Endothelial cell of umbilical vein (primary cell): ENCODE measurements at regions not wholly inside any gene's neighbourhood (a gene's known extent, or its start where the extent isn't known, plus 50 kb on each side); places are given as distances from the start of the nearest gene placed in this dataset.

Experiments used
- BruUV-seq: library from RNA; stranded (reverse); fragments of 400-500 nt; replicated peaks from 2 replicates; lab custom pipeline; 2021; lab: Mats Ljungman, UMichigan
- CTCF ChIA-PET: fragments of 300-600, 350-600 bp; sonication (Branson Sonifier 250); formaldehyde crosslinking; loops from one replicate; lab custom pipeline; 2021; ENCODE audit warnings: antibody characterized with exemption, inconsistent platforms; lab: Charles Lee
- POLR2A ChIA-PET: fragments of 300-600, 350-600 bp; sonication (Branson Sonifier 250); formaldehyde crosslinking; loops from one replicate; lab custom pipeline; 2021; ENCODE audit warnings: antibody characterized with exemption, inconsistent platforms; lab: Charles Lee
- DNase-seq: peaks from one replicate; pipeline ENCODE4 v3.0.0-alpha.2; 2011; ENCODE audit warnings: low read depth, low spot score
- FAIRE-seq: peaks from 2 replicates; lab custom pipeline; 2011; peaks lifted over from hg19 to GRCh38; lab: Jason Lieb, UNC
- H2AFZ ChIP-seq: 2 replicates; pipeline ENCODE4 v1.6.0; 2012; ENCODE audit warnings: low read depth, low read length, control low read depth, inconsistent platforms
- H3K27ac ChIP-seq: 2 replicates; pipeline ENCODE4 v1.5.1; 2011; ENCODE audit warnings: low read depth, mild to moderate bottlenecking, control low read depth, low read length, moderate library complexity; ENCODE audit not compliant: insufficient read depth
- H3K27me3 ChIP-seq, 2 experiments: 2 replicates each; pipeline versions ENCODE4 v1.6.0 to v1.6.1; 2011; ENCODE audit warnings: low read length in 2 of 2, mixed read lengths in 1 of 2; ENCODE audit not compliant: control insufficient read depth in 2 of 2, insufficient read depth in 2 of 2
- H3K36me3 ChIP-seq, 2 experiments: 2 replicates in 1 of 2; 3 replicates in 1 of 2; pipeline ENCODE4 v1.5.1; 2011; ENCODE audit warnings: low read length in 2 of 2, mild to moderate bottlenecking in 1 of 2, moderate library complexity in 1 of 2; ENCODE audit not compliant: control insufficient read depth in 2 of 2, insufficient read depth in 2 of 2; ENCODE audit errors: extremely low read depth in 1 of 2
- H3K4me1 ChIP-seq: 3 replicates; pipeline ENCODE4 v1.5.1; 2011; ENCODE audit warnings: mild to moderate bottlenecking, low read length; ENCODE audit not compliant: control insufficient read depth, insufficient read depth; ENCODE audit errors: extremely low read depth
- H3K4me2 ChIP-seq: 2 replicates; pipeline ENCODE4 v1.6.1; 2011; ENCODE audit warnings: low read length, control low read depth, mixed read lengths; ENCODE audit not compliant: insufficient read depth
- H3K4me3 ChIP-seq, 3 experiments: fragments of 200-600 bp in 1 of 3; sonication (generic), shearing (Covaris generic) in 1 of 3; replicated peaks in 1 of 3; 2 replicates each; pipeline ENCODE4 v1.5.1; 2011 to 2016; ENCODE audit warnings: control low read depth in 3 of 3, low read length in 3 of 3, mild to moderate bottlenecking in 2 of 3, inconsistent platforms in 1 of 3, low read depth in 1 of 3, moderate library complexity in 1 of 3; ENCODE audit not compliant: insufficient read depth in 1 of 3
- H3K79me2 ChIP-seq: 2 replicates; pipeline ENCODE4 v1.6.0; 2012; ENCODE audit warnings: low read length, inconsistent platforms; ENCODE audit not compliant: control insufficient read depth, insufficient read depth
- H3K9ac ChIP-seq: replicated peaks from 2 replicates; pipeline ENCODE3; 2011; ENCODE audit warnings: low read length, control low read depth; ENCODE audit not compliant: insufficient read depth; ENCODE audit errors: extremely low read depth
- H3K9me1 ChIP-seq: replicated peaks from 3 replicates; pipeline ENCODE4 v1.6.0; 2011; ENCODE audit warnings: mild to moderate bottlenecking, low read length; ENCODE audit not compliant: control insufficient read depth, insufficient read depth; ENCODE audit errors: extremely low read depth
- H3K9me3 ChIP-seq: replicated peaks from 2 replicates; pipeline ENCODE4 v1.5.1; 2012; ENCODE audit warnings: low read length, inconsistent platforms; ENCODE audit not compliant: control insufficient read depth, insufficient read depth
- H4K20me1 ChIP-seq: replicated peaks from 2 replicates; pipeline ENCODE3; 2011; ENCODE audit warnings: mild to moderate bottlenecking, low read length; ENCODE audit not compliant: control insufficient read depth, insufficient read depth; ENCODE audit errors: extremely low read depth
- CTCF ChIP-seq, 2 donors: IDR thresholded peaks; 1 replicate in 1 of 2; 2 replicates in 1 of 2; pipeline ENCODE4 v1.5.1; 2011; ENCODE audit warnings: low read length in 2 of 2, mild to moderate bottlenecking in 2 of 2, moderate library complexity in 2 of 2, control low read depth in 1 of 2, inconsistent platforms in 1 of 2, low read depth in 1 of 2; ENCODE audit not compliant: insufficient read depth in 1 of 2; ENCODE audit errors: extremely low read depth in 1 of 2
- EZH2 ChIP-seq: IDR thresholded peaks from 2 replicates; pipeline ENCODE4 v1.6.1; 2012; ENCODE audit warnings: borderline replicate concordance, low read depth, mild to moderate bottlenecking, moderate library complexity, low read length, inconsistent platforms; ENCODE audit not compliant: severe bottlenecking
- FOS ChIP-seq: IDR thresholded peaks from 2 replicates; pipeline ENCODE4 v1.6.1; 2011; ENCODE audit warnings: mild to moderate bottlenecking, low read length, moderate library complexity, borderline replicate concordance; ENCODE audit not compliant: insufficient read depth
- GATA2 ChIP-seq: IDR thresholded peaks from 2 replicates; pipeline ENCODE4 v1.7.0; 2011; ENCODE audit warnings: low read depth, mild to moderate bottlenecking, moderate library complexity, mixed read lengths, low read length; ENCODE audit not compliant: insufficient read length, insufficient read depth
- JUN ChIP-seq: IDR thresholded peaks from 2 replicates; pipeline ENCODE4 v1.6.1; 2011; ENCODE audit warnings: borderline replicate concordance, low read depth; ENCODE audit not compliant: insufficient read length, insufficient read depth
- MYC ChIP-seq: IDR thresholded peaks from one replicate; pipeline ENCODE4 v1.6.1; 2011; ENCODE audit warnings: mild to moderate bottlenecking, low read depth, low read length
- POLR2A ChIP-seq: IDR thresholded peaks from 2 replicates; pipeline ENCODE4 v1.6.1; 2012; ENCODE audit warnings: low read depth, mild to moderate bottlenecking, control low read depth, low read length
- POLR2AphosphoS5 ChIP-seq: IDR thresholded peaks from 2 replicates; pipeline ENCODE4 v1.6.1; 2012; ENCODE audit warnings: low read depth, mild to moderate bottlenecking, control low read depth, low read length, moderate library complexity; ENCODE audit not compliant: insufficient read depth
- dilution Hi-C: fragments of 300-500 bp; cut with MboI; formaldehyde crosslinking; loops from one replicate; pipeline ENCODE4 v1.15.0; 2019; ENCODE audit warnings: low sequenced_read_pairs; ENCODE audit not compliant: extremely low pct_ligation_motif_present
- intact Hi-C: fragments of 100-400 bp; cut with micrococcal nuclease; formaldehyde crosslinking; loops from one replicate; pipeline ENCODE4 v1.10.0; 2022
- TF ChIP-seq, protein P1 (sequence below): IDR thresholded peaks from 2 replicates; pipeline ENCODE4 v1.6.1; 2011; ENCODE audit not compliant: insufficient read depth, insufficient read length

DNA sequence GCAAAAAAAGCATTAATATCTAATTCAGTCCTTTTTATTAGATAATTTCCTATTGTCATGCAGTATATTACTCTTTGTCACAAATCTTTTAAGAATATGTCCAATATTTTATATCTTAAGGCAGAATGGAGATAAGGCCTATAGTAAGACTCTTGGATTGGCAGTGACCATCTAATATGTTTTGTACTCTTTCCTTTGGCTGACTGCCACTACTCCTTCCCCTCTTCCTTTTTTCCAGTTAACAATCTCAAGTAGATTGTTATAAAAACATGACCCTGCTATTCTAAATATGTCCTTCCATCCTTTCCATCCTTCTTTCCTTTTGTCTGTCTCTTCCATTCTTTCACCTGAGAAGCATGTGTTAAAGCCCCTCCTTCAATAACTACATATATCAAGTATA lies 92.8 kb upstream of the TMEM168 start:
- H3K9ac ChIP-seq: no peak overlapping the region
- intact Hi-C loops (no loop called here), dilution Hi-C loops (no loop called here)
- H3K9me3 ChIP-seq: no peaks in the 10 kb centered on the region
- no TSS peak for BruUV-seq
- H3K79me2 ChIP-seq: no peaks in the 10 kb centered on the region
- H4K20me1 ChIP-seq: no peaks in the 10 kb centered on the region
- FAIRE-seq: no peak
- H2AFZ ChIP-seq: no peak overlapping the region
- no peaks in the 10 kb centered on the region for H3K27me3 ChIP-seq
- no peaks in the 10 kb centered on the region for H3K36me3 ChIP-seq
- POLR2A ChIA-PET: no interaction called here
- H3K27ac ChIP-seq: no peak overlapping the region
- no peak overlapping the region for H3K4me3 ChIP-seq
- peak; percentile 66 for DNase-seq
- no peaks in the 10 kb centered on the region for H3K9me1 ChIP-seq
- TF ChIP-seq, protein P1, sequence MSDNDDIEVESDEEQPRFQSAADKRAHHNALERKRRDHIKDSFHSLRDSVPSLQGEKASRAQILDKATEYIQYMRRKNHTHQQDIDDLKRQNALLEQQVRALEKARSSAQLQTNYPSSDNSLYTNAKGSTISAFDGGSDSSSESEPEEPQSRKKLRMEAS: no peak
- peak; percentile 29 for TF ChIP-seq GATA2
- H3K4me1 ChIP-seq: peaks cover 20% of the 10 kb centered on the region
- CTCF ChIA-PET: interaction anchor here (1.5 kb wide), 1 partner anchor 14 kb away, joined by 5 read pairs; no protein-coding TSS in a partner anchor
- H3K4me2 ChIP-seq: no peak overlapping the region

- no TSS peak for BruUV-seq
- intact Hi-C loops (no loop called here), dilution Hi-C loops (no loop called here)
- Histone ChIP-seq H4K20me1 (no peaks in the 10 kb centered on the region), H3K4me2 (no peak overlapping the region), H3K9me1 (no peaks in the 10 kb centered on the region), H3K4me1 (peaks cover 24% of the 10 kb centered on the region), H3K9me3 (no peaks in the 10 kb centered on the region), H2AFZ (no peak overlapping the region), H3K79me2 (no peaks in the 10 kb centered on the region), H3K9ac (no peak overlapping the region), H3K27ac (no peak overlapping the region), H3K27me3 (no peaks in the 10 kb centered on the region), H3K36me3 (no peaks in the 10 kb centered on the region), H3K4me3 (no peak overlapping the region)
- no peak for DNase-seq
- CTCF ChIA-PET: interaction anchor here (1.0 to 1.5 kb wide), 2 partner anchors 13 to 14 kb away, joined by 4 to 5 read pairs; no protein-coding TSS in a partner anchor
- TF ChIP-seq EZH2 (no peak), MYC (no peak), FOS (no peak), POLR2A (no peak), GATA2 (no peak), CTCF (IDR thresholded peaks at IDR 0.05; ENCODE audit: extremely low read depth in 1 of 2, insufficient read depth in 1 of 2, low read depth in 1 of 2, low read length in 2 of 2) (no peak), JUN (no peak), POLR2AphosphoS5 (no peak)
- TF ChIP-seq, protein P1: no peak
- FAIRE-seq: no peak
- POLR2A ChIA-PET: interaction anchor here (0.6 kb wide), 1 partner anchor 10 kb away, joined by 3 read pairs; no protein-coding TSS in a partner anchor
These were observed 92.3 kb upstream of the TMEM168 start for GRCh38 chr7:112882511-112882910.
